Adrenal gland (tissue), 9 donors: ENCODE measurements at regions not wholly inside any gene's neighbourhood (a gene's known extent, or its start where the extent isn't known, plus 50 kb on each side); places are given as distances from the start of the nearest gene placed in this dataset.

Source experiments
- DNase-seq, 7 donors: peaks; one replicate each; pipeline ENCODE4 v3.0.0-alpha.2; 2019 to 2020
- H3K27ac ChIP-seq, 5 donors: fragments of 200-600 bp; sonication (generic) in 4 of 5; 1 replicate in 3 of 5; 2 replicates in 2 of 5; pipeline versions ENCODE4 v1.5.1 to v1.8.0; 2016 to 2020; ENCODE audit warnings: mild to moderate bottlenecking in 1 of 5
- H3K27me3 ChIP-seq: fragments of 200-600 bp; 2 replicates; pipeline ENCODE4 v1.8.0; 2021
- H3K36me3 ChIP-seq, 2 donors: fragments of 200-600 bp; replicated peaks in 1 of 2; 1 replicate in 1 of 2; 2 replicates in 1 of 2; pipeline versions ENCODE4 v1.5.1 to v1.8.0; 2018 to 2022
- H3K4me1 ChIP-seq, 2 donors: fragments of 200-600 bp; replicated peaks in 1 of 2; 1 replicate in 1 of 2; 2 replicates in 1 of 2; pipeline versions ENCODE4 v1.5.1 to v1.8.0; 2018 to 2021
- H3K4me3 ChIP-seq, 4 donors: fragments of 200-600 bp; sonication (generic) in 3 of 4; one replicate each; pipeline ENCODE4 v1.5.1; 2016 to 2018
- H3K9me3 ChIP-seq, 3 donors: fragments of 200-600 bp; sonication (generic) in 1 of 3; replicated peaks in 1 of 3; 1 replicate in 2 of 3; 2 replicates in 1 of 3; pipeline versions ENCODE4 v1.5.1 to v1.8.0; 2016 to 2021
- CTCF ChIP-seq, 6 experiments: fragments of 450-650 bp in 4 of 6; fragments of 200-600 bp in 2 of 6; sonication (generic) in 1 of 6; IDR thresholded peaks; 1 replicate in 5 of 6; 2 replicates in 1 of 6; pipeline versions ENCODE4 v1.5.1 to v1.8.0; 2016 to 2021; ENCODE audit warnings: antibody characterized with exemption in 6 of 6, mild to moderate bottlenecking in 2 of 6, moderate library complexity in 1 of 6
- POLR2A ChIP-seq, 2 donors: fragments of 450-650 bp; IDR thresholded peaks; one replicate each; pipeline ENCODE4 v1.6.1; 2017; ENCODE audit warnings: antibody characterized with exemption in 2 of 2, mild to moderate bottlenecking in 2 of 2, moderate library complexity in 1 of 2
- WGBS, 4 donors: extraction: QIAGEN DNeasy Blood & Tissue Kit in 2 of 4; methylation state at CpG; one replicate each; pipeline versions ENCODE4 v1.1.5 to v1.1.7; 2013 to 2017; 5-methylcytosine and 5-hydroxymethylcytosine counted together
- intact Hi-C, 2 donors: fragments of 100-400 bp; cut with DNase I; formaldehyde crosslinking; loops; one replicate each; pipeline versions ENCODE4 v1.14.1 to v1.15.0; 2022 to 2023
- donor health status: healthy with polysubstance abuse.
- donor health status: Bipolar disorder and iron deficiency.
- donor health status: DM: yes; HTN: yes; CAD: no.
- donor health status: DM: no; HTN: no; CAD: no.
- donor health status: DM: no; HTN: no; CAD: no.

DNA sequence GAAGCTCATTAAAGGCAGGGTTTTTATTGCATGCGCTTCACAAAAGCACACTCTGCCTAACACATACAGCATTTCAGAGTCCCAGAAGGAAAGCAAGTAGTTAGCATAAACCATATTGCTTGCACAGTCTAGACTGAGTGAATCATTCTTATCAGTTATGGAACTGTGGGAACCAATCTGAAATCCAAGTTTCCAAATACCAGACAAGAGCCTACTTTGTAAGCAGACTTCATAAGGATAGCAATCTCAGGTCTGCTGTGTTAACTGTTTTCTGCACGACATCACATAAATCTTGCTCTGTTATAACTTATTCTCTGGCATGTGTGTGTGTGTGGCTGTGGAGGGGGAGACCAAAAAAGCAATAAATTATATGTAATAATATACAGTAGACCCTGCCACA is 608.1 kb upstream of the REG3G start:
- no peak for TF ChIP-seq POLR2A (IDR thresholded peaks at IDR 0.05)
- TF ChIP-seq CTCF (IDR thresholded peaks at IDR 0.05), result no peak
- Histone ChIP-seq H3K4me3 (no peak overlapping the region), H3K27me3 (no peaks in the 10 kb centered on the region), H3K9me3 (no peaks in the 10 kb centered on the region), H3K4me1 (no peaks in the 10 kb centered on the region), H3K36me3 (no peaks in the 10 kb centered on the region), H3K27ac (no peak overlapping the region)
- intact Hi-C loops, result no loop called here
- 47 to 55% (median 51%) methylated on average over 2 of the region's 2 CpGs for WGBS, 4 donors
- DNase-seq, result no peak

- Histone ChIP-seq H3K9me3 (no peaks in the 10 kb centered on the region), H3K27me3 (no peaks in the 10 kb centered on the region), H3K4me1 (no peaks in the 10 kb centered on the region), H3K27ac (no peak overlapping the region), H3K4me3 (no peak overlapping the region), H3K36me3 (no peaks in the 10 kb centered on the region)
- intact Hi-C loops, result no loop called here
- TF ChIP-seq CTCF (IDR thresholded peaks at IDR 0.05) (no peak), POLR2A (IDR thresholded peaks at IDR 0.05) (no peak)
- WGBS, 4 donors, result 18 to 25% (median 20%) methylated on average over 2 of the region's 2 CpGs
- no peak for DNase-seq
These were observed 607.5 kb upstream of the REG3G start for GRCh38 chr2:78418021-78418420.

GRCh38 chr2:78420132-78420531 is 605.4 kb upstream of the REG3G start:
- H3K4me3 ChIP-seq, result no peak overlapping the region
- intact Hi-C loops, result no loop called here
- no peaks in the 10 kb centered on the region for H3K9me3 ChIP-seq
- H3K27ac ChIP-seq, result no peak overlapping the region
- H3K27me3 ChIP-seq, result no peaks in the 10 kb centered on the region
- no peaks in the 10 kb centered on the region for H3K36me3 ChIP-seq
- no peak for DNase-seq
- WGBS, 4 donors, result 87 to 100% (median 93%) methylated on average over 1 of the region's 1 CpG
- no peaks in the 10 kb centered on the region for H3K4me1 ChIP-seq
- TF ChIP-seq POLR2A (IDR thresholded peaks at IDR 0.05) (no peak), CTCF (IDR thresholded peaks at IDR 0.05) (no peak)

DNA sequence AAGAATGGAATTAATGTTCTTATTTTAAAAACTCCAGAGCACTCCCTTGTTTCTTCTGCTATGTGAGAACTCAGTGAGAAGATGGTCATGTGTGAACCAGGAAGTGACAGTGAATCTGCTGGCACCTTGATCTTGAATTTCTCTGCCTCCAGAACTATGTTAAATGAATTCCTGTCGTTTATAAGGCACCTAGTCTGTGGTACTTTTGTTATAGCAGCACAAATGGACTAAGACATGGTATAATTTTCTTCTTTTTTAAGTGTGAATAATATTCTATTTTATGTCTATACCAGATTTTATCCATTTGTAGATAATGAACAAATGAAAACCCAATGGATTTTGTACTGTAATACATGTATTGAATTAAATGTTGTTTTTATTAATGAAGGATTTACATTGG is 601.9 kb upstream of the REG3G start:
- Histone ChIP-seq H3K4me3 (no peak overlapping the region), H3K9me3 (peaks cover 0 to 7% (median 0%) of the 10 kb centered on the region in 3 donors), H3K27me3 (no peaks in the 10 kb centered on the region), H3K36me3 (no peaks in the 10 kb centered on the region), H3K27ac (no peak overlapping the region), H3K4me1 (no peaks in the 10 kb centered on the region)
- 48 to 63% (median 55%) methylated on average over 1 of the region's 1 CpG for WGBS, 4 donors
- intact Hi-C loops, result no loop called here
- TF ChIP-seq POLR2A (IDR thresholded peaks at IDR 0.05) (no peak), CTCF (IDR thresholded peaks at IDR 0.05) (no peak)
- no peak for DNase-seq
